HCT116 (cell line): ENCODE measurements at regions not wholly inside any gene's neighbourhood (a gene's known extent, or its start where the extent isn't known, plus 50 kb on each side); places are given as distances from the start of the nearest gene placed in this dataset.
"Not testable (repeated sequence)": the region's sequence is repeated elsewhere in the genome, so short reads cannot be mapped to it uniquely, and the experiment has no call there.

Experiments
- ATAC-seq: fragments of 200-7000 bp; cut with Tn5 transposase; 2 replicates; pipeline ENCODE4 v1.9.1; 2020; ENCODE audit warnings: mild to moderate bottlenecking, moderate library complexity
- BruUV-seq: library from RNA; stranded (reverse); fragments of 400-500 nt; replicated peaks from 2 replicates; lab custom pipeline; 2021; lab: Mats Ljungman, UMichigan
- CTCF ChIA-PET: fragments of 300-600 bp; sonication (Branson Sonifier 250); formaldehyde crosslinking; loops from one replicate; lab custom pipeline; 2021; ENCODE audit warnings: antibody characterized with exemption; lab: Charles Lee
- POLR2A ChIA-PET: fragments of 300-600, 350-600 bp; sonication (Branson Sonifier 250); formaldehyde crosslinking; loops from one replicate; lab custom pipeline; 2021; ENCODE audit warnings: antibody characterized with exemption; lab: Charles Lee
- RAD21 ChIA-PET, 2 experiments: fragments of 300-600 bp; sonication (Branson Sonifier 250); formaldehyde crosslinking; loops; one replicate each; lab custom pipeline; 2023; ENCODE audit warnings: low total read pairs in 2 of 2; ENCODE audit not compliant: uncharacterized antibody in 2 of 2, unreplicated experiment in 2 of 2, low non-redundant PET in 1 of 2; lab: Charles Lee
- DNase-seq: peaks from one replicate; pipeline ENCODE4 v3.0.0-alpha.2; 2010; ENCODE audit warnings: low read depth, low spot score
- H2AFZ ChIP-seq: fragments of 200-600 bp; shearing (Covaris generic), sonication (generic); 2 replicates; pipeline ENCODE4 v1.6.1; 2017; ENCODE audit warnings: low read depth, mixed run types, mixed read lengths, antibody characterized with exemption, low read length; ENCODE audit not compliant: poor library complexity, severe bottlenecking
- H3K27ac ChIP-seq: 2 replicates; pipeline ENCODE4 v1.5.1; 2012; ENCODE audit warnings: low read depth, low read length
- H3K27me3 ChIP-seq: fragments of 200-600 bp; sonication (generic); 2 replicates; pipeline ENCODE4 v1.6.1; 2016; ENCODE audit warnings: mixed run types, low read length, mixed read lengths; ENCODE audit not compliant: insufficient read depth
- H3K36me3 ChIP-seq, 2 experiments: fragments of 200-500 bp in 1 of 2; fragments of 200-600 bp in 1 of 2; sonication (Bioruptor generic) in 1 of 2; sonication (generic) in 1 of 2; 2 replicates each; pipeline versions ENCODE4 v1.5.1 to v1.6.1; 2014 to 2016; ENCODE audit warnings: low read length in 2 of 2, inconsistent platforms in 1 of 2, mixed read lengths in 1 of 2, mixed run types in 1 of 2; ENCODE audit not compliant: insufficient read depth in 2 of 2, control insufficient read depth in 1 of 2
- H3K4me1 ChIP-seq, 2 experiments: fragments of 200-600 bp in 1 of 2; sonication (generic) in 1 of 2; 2 replicates each; pipeline versions ENCODE4 v1.5.1 to v1.6.1; 2012 to 2017; ENCODE audit warnings: low read length in 2 of 2, inconsistent platforms in 1 of 2, mild to moderate bottlenecking in 1 of 2, mixed read lengths in 1 of 2, mixed run types in 1 of 2, moderate library complexity in 1 of 2; ENCODE audit not compliant: insufficient read depth in 2 of 2, control insufficient read depth in 1 of 2
- H3K4me2 ChIP-seq: fragments of 200-600 bp; sonication (generic); 2 replicates; pipeline ENCODE4 v1.6.1; 2017; ENCODE audit warnings: mixed run types, low read length, mixed read lengths
- H3K4me3 ChIP-seq, 2 experiments: fragments of 200-600 bp in 1 of 2; sonication (generic) in 1 of 2; replicated peaks in 1 of 2; 2 replicates each; pipeline ENCODE4 v1.5.1; 2011 to 2016; ENCODE audit warnings: low read length in 2 of 2, control low read depth in 1 of 2, low read depth in 1 of 2, mild to moderate bottlenecking in 1 of 2, mixed read lengths in 1 of 2, mixed run types in 1 of 2
- H3K79me2 ChIP-seq: fragments of 200-600 bp; sonication (generic); 2 replicates; pipeline ENCODE4 v1.6.1; 2017; ENCODE audit warnings: mild to moderate bottlenecking, mixed run types, low read length, moderate library complexity, mixed read lengths; ENCODE audit not compliant: insufficient read depth
- H3K9ac ChIP-seq: fragments of 200-600 bp; sonication (generic); 2 replicates; pipeline ENCODE4 v1.6.1; 2016; ENCODE audit warnings: low read length, mixed read lengths
- H3K9me2 ChIP-seq: fragments of 200-600 bp; sonication (generic), shearing (Covaris generic); 2 replicates; pipeline ENCODE4 v1.6.1; 2017; ENCODE audit warnings: mixed run types, mild to moderate bottlenecking, moderate library complexity; ENCODE audit not compliant: insufficient read depth
- H3K9me3 ChIP-seq, 2 experiments: fragments of 200-500 bp in 1 of 2; fragments of 200-600 bp in 1 of 2; sonication (Bioruptor generic) in 1 of 2; sonication (generic) in 1 of 2; 2 replicates each; pipeline ENCODE4 v1.6.1; 2014 to 2017; ENCODE audit warnings: low read length in 2 of 2, mixed read lengths in 2 of 2, inconsistent platforms in 1 of 2, low read depth in 1 of 2, mild to moderate bottlenecking in 1 of 2, mixed run types in 1 of 2, moderate library complexity in 1 of 2; ENCODE audit not compliant: control insufficient read depth in 1 of 2, insufficient read depth in 1 of 2
- H4K20me1 ChIP-seq: fragments of 200-600 bp; sonication (generic), shearing (Covaris generic); 2 replicates; pipeline ENCODE4 v1.6.1; 2017; ENCODE audit warnings: mixed run types, mild to moderate bottlenecking, moderate library complexity; ENCODE audit not compliant: insufficient read depth
- CBX3 ChIP-seq: IDR thresholded peaks from 2 replicates; pipeline ENCODE4 v1.6.1; 2012; ENCODE audit warnings: low read depth
- CEBPB ChIP-seq: IDR thresholded peaks from 2 replicates; pipeline ENCODE4 v1.6.1; 2012; ENCODE audit warnings: low read depth
- EZH2phosphoT487 ChIP-seq: fragments of 200-600 bp; IDR thresholded peaks from 2 replicates; pipeline ENCODE4 v1.6.1; 2018; ENCODE audit warnings: antibody characterized with exemption, borderline replicate concordance
- FOSL1 ChIP-seq: IDR thresholded peaks from 2 replicates; pipeline ENCODE4 v1.6.1; 2012; ENCODE audit warnings: low read depth
- SRF ChIP-seq: IDR thresholded peaks from 2 replicates; pipeline ENCODE4 v1.6.1; 2012; ENCODE audit warnings: low read depth
- ZNF274 ChIP-seq: fragments of 200-500 bp; sonication (Bioruptor generic); IDR thresholded peaks from 2 replicates; pipeline ENCODE4 v1.6.1; 2014; ENCODE audit warnings: mild to moderate bottlenecking, low read depth, low read length, inconsistent platforms
- intact Hi-C: fragments of 100-400 bp; cut with micrococcal nuclease; formaldehyde crosslinking; loops from 2 replicates; pipeline ENCODE4 v1.10.0; 2022
- TF ChIP-seq, protein P1 (sequence below): IDR thresholded peaks from 2 replicates; pipeline ENCODE4 v1.6.1; 2012
- TF ChIP-seq, protein P2 (sequence below): IDR thresholded peaks from 2 replicates; pipeline ENCODE4 v1.6.1; 2012; ENCODE audit warnings: low read depth

DNA sequence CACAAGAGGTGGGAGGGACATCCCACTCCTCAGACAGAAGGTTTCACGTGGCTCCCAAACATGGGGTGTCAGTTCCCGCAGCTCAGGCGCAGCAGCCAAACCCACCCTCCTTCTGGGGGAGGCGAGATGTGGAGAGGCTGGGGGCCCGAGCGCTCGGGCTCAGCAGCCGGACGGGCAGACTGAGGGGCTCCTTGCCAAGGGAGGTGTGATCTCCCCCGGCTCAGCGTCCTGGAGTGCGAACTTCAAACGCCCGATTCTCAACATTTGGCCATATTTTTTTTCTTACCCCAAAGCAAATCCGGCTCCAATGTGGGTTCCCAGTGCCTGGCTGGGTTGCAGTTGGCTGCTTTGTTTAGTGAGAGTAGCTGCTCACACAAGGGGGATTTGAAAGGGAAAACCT is 477.9 kb downstream of the MN1 start (continued):
- TF ChIP-seq, protein P1, sequence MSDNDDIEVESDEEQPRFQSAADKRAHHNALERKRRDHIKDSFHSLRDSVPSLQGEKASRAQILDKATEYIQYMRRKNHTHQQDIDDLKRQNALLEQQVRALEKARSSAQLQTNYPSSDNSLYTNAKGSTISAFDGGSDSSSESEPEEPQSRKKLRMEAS = no peak
- TF ChIP-seq CBX3 (no peak), EZH2phosphoT487 (no peak), ZNF274 (no peak), FOSL1 (no peak), SRF (no peak), CEBPB (no peak)
- TF ChIP-seq, protein P2, sequence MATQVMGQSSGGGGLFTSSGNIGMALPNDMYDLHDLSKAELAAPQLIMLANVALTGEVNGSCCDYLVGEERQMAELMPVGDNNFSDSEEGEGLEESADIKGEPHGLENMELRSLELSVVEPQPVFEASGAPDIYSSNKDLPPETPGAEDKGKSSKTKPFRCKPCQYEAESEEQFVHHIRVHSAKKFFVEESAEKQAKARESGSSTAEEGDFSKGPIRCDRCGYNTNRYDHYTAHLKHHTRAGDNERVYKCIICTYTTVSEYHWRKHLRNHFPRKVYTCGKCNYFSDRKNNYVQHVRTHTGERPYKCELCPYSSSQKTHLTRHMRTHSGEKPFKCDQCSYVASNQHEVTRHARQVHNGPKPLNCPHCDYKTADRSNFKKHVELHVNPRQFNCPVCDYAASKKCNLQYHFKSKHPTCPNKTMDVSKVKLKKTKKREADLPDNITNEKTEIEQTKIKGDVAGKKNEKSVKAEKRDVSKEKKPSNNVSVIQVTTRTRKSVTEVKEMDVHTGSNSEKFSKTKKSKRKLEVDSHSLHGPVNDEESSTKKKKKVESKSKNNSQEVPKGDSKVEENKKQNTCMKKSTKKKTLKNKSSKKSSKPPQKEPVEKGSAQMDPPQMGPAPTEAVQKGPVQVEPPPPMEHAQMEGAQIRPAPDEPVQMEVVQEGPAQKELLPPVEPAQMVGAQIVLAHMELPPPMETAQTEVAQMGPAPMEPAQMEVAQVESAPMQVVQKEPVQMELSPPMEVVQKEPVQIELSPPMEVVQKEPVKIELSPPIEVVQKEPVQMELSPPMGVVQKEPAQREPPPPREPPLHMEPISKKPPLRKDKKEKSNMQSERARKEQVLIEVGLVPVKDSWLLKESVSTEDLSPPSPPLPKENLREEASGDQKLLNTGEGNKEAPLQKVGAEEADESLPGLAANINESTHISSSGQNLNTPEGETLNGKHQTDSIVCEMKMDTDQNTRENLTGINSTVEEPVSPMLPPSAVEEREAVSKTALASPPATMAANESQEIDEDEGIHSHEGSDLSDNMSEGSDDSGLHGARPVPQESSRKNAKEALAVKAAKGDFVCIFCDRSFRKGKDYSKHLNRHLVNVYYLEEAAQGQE = no peak
- TF ChIP-seq, all 23 proteins: peak for 0

DNA sequence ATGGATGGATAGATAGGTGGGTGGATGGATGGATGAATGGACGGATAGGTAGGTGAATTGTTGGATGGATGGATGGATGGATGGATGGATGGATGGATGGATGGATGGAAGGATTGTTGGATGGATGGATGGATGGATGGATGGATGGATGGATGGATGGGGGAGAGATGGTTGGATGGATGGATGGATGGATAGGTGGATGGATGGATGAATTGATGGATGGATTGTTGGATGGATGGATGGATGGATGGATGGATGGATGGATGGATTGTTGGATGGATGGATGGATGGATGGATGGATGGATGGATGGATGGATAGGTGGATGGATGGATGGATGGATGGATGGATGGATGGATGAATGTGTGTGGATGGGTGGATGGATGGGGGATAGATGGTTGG is 476.6 kb downstream of the MN1 start:
- H3K4me3 ChIP-seq, H3K9me2 ChIP-seq, H3K4me1 ChIP-seq, RAD21 ChIA-PET, H4K20me1 ChIP-seq, H3K4me2 ChIP-seq, POLR2A ChIA-PET, H3K9ac ChIP-seq, BruUV-seq, CTCF ChIA-PET, DNase-seq, intact Hi-C loops, H3K36me3 ChIP-seq, H3K27ac ChIP-seq, ATAC-seq, H3K9me3 ChIP-seq, H3K79me2 ChIP-seq, H2AFZ ChIP-seq: not testable (repeated sequence)
- H3K27me3 ChIP-seq = peaks cover 57% of the 10 kb centered on the region
